ENCODE measurements at regions not wholly inside any gene's neighbourhood (a gene's known extent, or its start where the extent isn't known, plus 50 kb on each side); places are given as distances from the start of the nearest gene placed in this dataset.

GRCh38 chr1:219359126-219359525 is 185.4 kb downstream of the LYPLAL1 start:
- no peak for DNase-seq (ENCODE audit: extremely low spot score)
- TF ChIP-seq SP1 (IDR thresholded peaks at IDR 0.05) = no peak
- POLR2A ChIA-PET = no interaction called here
- CTCF ChIA-PET = no interaction called here

GRCh38 chr1:219358080-219358479 is 184.4 kb downstream of the LYPLAL1 start:
- POLR2A ChIA-PET = no interaction called here
- CTCF ChIA-PET = no interaction called here
- TF ChIP-seq FOXK2 (IDR thresholded peaks at IDR 0.05) (no peak), SUZ12 (IDR thresholded peaks at IDR 0.05) (no peak), ZNF384 (IDR thresholded peaks at IDR 0.05) (no peak), LEF1 (IDR thresholded peaks at IDR 0.05; ENCODE audit: borderline replicate concordance) (no peak), TARDBP (IDR thresholded peaks at IDR 0.05) (no peak), CTBP1 (IDR thresholded peaks at IDR 0.05; ENCODE audit: borderline replicate concordance) (no peak), BHLHE40 (IDR thresholded peaks at IDR 0.05; ENCODE audit: borderline replicate concordance) (no peak), FOXA1 (IDR thresholded peaks at IDR 0.05) (no peak), ELF4 (IDR thresholded peaks at IDR 0.05) (no peak), SP1 (IDR thresholded peaks at IDR 0.05) (no peak), L3MBTL2 (conservative IDR thresholded peaks at IDR 0.05) (no peak), FOXM1 (IDR thresholded peaks at IDR 0.05; ENCODE audit: borderline replicate concordance) (no peak), NFRKB (IDR thresholded peaks at IDR 0.05) (no peak)
- TF ChIP-seq, protein P1, sequence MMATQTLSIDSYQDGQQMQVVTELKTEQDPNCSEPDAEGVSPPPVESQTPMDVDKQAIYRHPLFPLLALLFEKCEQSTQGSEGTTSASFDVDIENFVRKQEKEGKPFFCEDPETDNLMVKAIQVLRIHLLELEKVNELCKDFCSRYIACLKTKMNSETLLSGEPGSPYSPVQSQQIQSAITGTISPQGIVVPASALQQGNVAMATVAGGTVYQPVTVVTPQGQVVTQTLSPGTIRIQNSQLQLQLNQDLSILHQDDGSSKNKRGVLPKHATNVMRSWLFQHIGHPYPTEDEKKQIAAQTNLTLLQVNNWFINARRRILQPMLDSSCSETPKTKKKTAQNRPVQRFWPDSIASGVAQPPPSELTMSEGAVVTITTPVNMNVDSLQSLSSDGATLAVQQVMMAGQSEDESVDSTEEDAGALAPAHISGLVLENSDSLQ (IDR thresholded peaks at IDR 0.05) = no peak
- DNase-seq (ENCODE audit: extremely low spot score) = no peak

GRCh38 chr1:219354962-219355361 is 181.3 kb downstream of the LYPLAL1 start:
- ChIA-PET POLR2A (no interaction called here), CTCF (interaction anchor here (0.7 kb wide), 1 partner anchor 926 kb away, joined by 3 read pairs; no protein-coding TSS in a partner anchor)
- no peak for DNase-seq (ENCODE audit: extremely low spot score)
- no peak for TF ChIP-seq NFRKB (IDR thresholded peaks at IDR 0.05)
- TF ChIP-seq, protein P1 (IDR thresholded peaks at IDR 0.05) = peak; percentile 85

DNA sequence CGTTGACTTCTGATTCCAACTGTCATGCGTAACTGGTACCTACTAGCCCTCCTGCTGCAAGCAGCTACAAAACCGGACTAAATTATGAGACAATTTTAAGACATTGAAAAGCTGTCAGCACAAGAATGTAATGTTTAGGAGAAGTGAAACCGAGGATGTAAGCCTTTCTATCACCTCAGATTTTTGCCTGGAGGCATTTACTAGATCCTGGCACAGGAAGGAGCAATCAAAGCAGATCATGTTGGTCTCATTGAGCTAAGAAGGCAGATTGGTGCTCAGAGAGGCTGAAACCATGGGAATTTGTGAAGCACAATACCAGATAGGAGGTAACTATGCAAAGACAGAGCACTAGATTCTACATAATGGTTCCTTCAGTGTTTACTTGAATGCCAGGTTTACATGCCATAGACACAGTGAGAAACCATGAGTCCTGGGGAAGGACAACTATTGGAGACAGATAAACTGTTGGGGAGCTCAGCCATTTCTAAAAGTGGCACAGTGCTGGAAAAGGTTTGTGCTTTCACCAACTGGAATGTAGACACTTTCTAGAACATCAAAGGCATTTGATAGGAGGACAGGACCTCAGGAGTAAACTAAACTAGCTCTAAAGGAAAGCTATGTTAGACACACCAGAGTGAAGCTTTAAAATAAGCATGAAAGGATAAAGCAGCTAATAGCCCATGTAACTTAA is 179.4 kb downstream of the LYPLAL1 start:
- TF ChIP-seq FOXA1 (IDR thresholded peaks at IDR 0.05) = no peak
- no peak for TF ChIP-seq BHLHE40 (IDR thresholded peaks at IDR 0.05; ENCODE audit: borderline replicate concordance)
- no peak for TF ChIP-seq TARDBP (IDR thresholded peaks at IDR 0.05)
- no peak for TF ChIP-seq CTBP1 (IDR thresholded peaks at IDR 0.05; ENCODE audit: borderline replicate concordance)
- no peak for TF ChIP-seq ZNF384 (IDR thresholded peaks at IDR 0.05)
- no peak for TF ChIP-seq HDGF (IDR thresholded peaks at IDR 0.05; ENCODE audit: borderline replicate concordance)
- TF ChIP-seq LEF1 (IDR thresholded peaks at IDR 0.05; ENCODE audit: borderline replicate concordance) = no peak
- TF ChIP-seq FOXK2 (IDR thresholded peaks at IDR 0.05) = no peak
- TF ChIP-seq ELF4 (IDR thresholded peaks at IDR 0.05) = no peak
- no peak for TF ChIP-seq ARNT (IDR thresholded peaks at IDR 0.05)
- TF ChIP-seq NFRKB (IDR thresholded peaks at IDR 0.05) = no peak
- TF ChIP-seq, protein P1 (IDR thresholded peaks at IDR 0.05) = no peak
- no peak for TF ChIP-seq FOXM1 (IDR thresholded peaks at IDR 0.05; ENCODE audit: borderline replicate concordance)
- TF ChIP-seq SP1 (IDR thresholded peaks at IDR 0.05) = no peak
- TF ChIP-seq SUZ12 (IDR thresholded peaks at IDR 0.05) = no peak
- TF ChIP-seq L3MBTL2 (conservative IDR thresholded peaks at IDR 0.05) = no peak
- no peak for DNase-seq (ENCODE audit: extremely low spot score)
- ChIA-PET CTCF (interaction anchor here (0.8 kb wide), 1 partner anchor 12 kb away, joined by 3 read pairs; no protein-coding TSS in a partner anchor), POLR2A (no interaction called here)

DNA sequence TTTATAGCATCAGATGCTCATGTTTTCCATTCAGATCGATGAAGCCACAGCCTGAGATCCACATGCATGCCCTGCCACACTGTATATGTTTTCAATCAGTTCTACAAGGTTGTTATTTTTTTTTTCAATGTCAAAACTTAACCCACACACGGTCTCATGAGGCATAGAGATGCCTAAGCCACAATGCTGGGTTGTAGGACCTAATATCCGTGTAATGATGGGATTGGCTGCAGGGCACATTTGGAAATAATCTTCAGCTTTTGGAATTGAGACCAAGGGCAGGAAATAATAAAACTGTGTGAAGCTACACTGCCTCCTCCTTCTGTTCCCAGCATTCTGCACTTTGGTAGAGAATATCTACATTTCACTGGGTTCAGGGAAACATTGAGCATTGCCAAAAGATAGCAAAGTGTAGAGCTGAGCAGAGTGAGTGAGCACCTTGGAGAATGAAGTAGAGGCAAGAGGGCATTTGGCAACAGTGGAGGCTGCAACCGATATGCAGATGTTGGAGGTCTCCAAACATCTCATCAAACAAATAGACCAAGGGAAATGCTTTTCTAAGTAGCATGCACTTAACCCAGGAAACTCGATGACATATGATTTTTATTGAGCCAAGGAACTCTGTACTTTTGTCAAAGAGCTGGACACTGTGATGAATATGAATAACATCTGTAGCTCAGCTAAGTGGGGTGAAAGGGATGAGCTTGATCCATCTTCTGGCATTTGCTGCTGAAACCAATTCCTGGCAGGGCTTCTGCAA is 176.7 kb downstream of the LYPLAL1 start:
- ChIA-PET POLR2A (no interaction called here), CTCF (no interaction called here)
- DNase-seq (ENCODE audit: extremely low spot score) = no peak
- TF ChIP-seq FOXA1 (IDR thresholded peaks at IDR 0.05) (no peak), ARNT (IDR thresholded peaks at IDR 0.05) (no peak), LEF1 (IDR thresholded peaks at IDR 0.05; ENCODE audit: borderline replicate concordance) (no peak), FOXK2 (IDR thresholded peaks at IDR 0.05) (no peak), ZNF384 (IDR thresholded peaks at IDR 0.05) (no peak), L3MBTL2 (conservative IDR thresholded peaks at IDR 0.05) (no peak), ELF4 (IDR thresholded peaks at IDR 0.05) (no peak), HDGF (IDR thresholded peaks at IDR 0.05; ENCODE audit: borderline replicate concordance) (no peak)

DNA sequence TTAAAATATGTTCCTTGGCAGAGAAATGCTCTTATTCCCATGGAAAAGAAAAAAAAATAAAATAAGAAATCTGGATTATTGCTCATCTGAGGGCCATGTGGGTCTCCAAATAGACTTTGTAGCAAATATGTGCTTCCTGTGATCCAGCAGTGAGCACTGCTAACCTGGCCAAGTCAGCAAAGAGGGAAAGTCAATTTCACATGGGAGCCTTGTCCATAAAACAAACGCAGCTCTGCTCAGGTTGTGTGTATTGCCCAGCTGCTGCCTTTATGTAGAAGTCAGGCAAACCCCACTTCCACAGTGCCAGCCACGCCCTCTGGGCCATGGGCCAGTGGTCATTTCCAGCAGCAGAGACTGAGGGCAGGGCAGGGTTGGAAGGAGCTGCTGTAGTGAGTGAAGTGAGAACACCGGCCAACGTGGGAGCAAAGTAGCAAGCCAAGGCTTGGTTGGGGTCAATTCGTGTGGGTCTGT is 174.3 kb downstream of the LYPLAL1 start:
- no peak for DNase-seq (ENCODE audit: extremely low spot score)
- TF ChIP-seq LEF1 (IDR thresholded peaks at IDR 0.05; ENCODE audit: borderline replicate concordance) (no peak), FOXK2 (IDR thresholded peaks at IDR 0.05) (no peak), SUZ12 (IDR thresholded peaks at IDR 0.05) (no peak), ELF4 (IDR thresholded peaks at IDR 0.05) (no peak), CTBP1 (IDR thresholded peaks at IDR 0.05; ENCODE audit: borderline replicate concordance) (no peak), L3MBTL2 (conservative IDR thresholded peaks at IDR 0.05) (no peak), BHLHE40 (IDR thresholded peaks at IDR 0.05; ENCODE audit: borderline replicate concordance) (no peak), HDGF (IDR thresholded peaks at IDR 0.05; ENCODE audit: borderline replicate concordance) (no peak), TARDBP (IDR thresholded peaks at IDR 0.05) (no peak), FOXM1 (IDR thresholded peaks at IDR 0.05; ENCODE audit: borderline replicate concordance) (no peak)
- TF ChIP-seq, protein P1 (IDR thresholded peaks at IDR 0.05) = no peak
- ChIA-PET POLR2A (no interaction called here), CTCF (no interaction called here)

Measured in HEK293T (cell line).